SKM-1 (cell line): ENCODE measurements at regions not wholly inside any gene's neighbourhood (a gene's known extent, or its start where the extent isn't known, plus 50 kb on each side); places are given as distances from the start of the nearest gene placed in this dataset.

ENCODE experiments used
- DNase-seq: peaks from one replicate; lab custom pipeline; 2025; ENCODE audit not compliant: unreplicated experiment; lab: John Stamatoyannopoulos, UW

DNA sequence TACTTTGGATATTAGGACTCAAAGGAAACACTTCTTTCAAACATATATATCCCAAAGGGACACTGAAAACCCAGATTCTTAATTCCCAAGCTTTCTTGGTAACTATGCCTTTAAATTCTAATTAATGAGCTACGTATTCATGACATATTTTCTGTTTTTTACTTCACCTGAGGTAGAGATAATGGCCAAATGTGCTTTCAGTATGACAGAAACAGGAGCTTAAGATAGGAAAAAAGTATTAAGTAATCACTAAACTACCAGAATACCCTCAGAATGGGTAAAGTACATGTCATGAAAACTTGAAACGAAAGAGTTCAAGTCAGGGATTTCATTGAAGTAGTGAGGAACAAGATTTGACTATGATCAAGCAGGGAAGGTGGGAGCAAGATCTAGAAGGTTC is 478.5 kb downstream of the AGTPBP1 start:
- DNase-seq = no peak

DNA sequence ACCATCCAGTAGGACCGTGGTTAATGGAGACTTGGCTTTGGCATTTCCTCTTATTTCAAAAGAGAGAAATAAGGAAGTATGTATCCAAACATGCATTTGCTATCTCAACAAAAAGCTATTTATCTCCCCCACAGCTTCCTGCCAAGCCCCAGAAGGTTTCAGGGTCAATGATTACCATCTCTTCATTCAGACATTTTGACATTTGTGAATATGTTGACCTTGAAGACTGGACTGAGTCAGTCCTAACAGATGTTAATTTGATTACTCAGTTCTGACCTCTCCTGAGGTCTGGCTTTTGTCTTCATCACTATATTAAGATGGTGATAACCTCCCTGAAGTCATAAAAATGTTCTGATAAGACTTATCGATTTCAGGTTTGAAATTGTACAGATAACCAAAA is 479.4 kb downstream of the AGTPBP1 start:
- no peak for DNase-seq

GRCh38 chr9:85260275-85260845 is 481.4 kb downstream of the AGTPBP1 start:
- no peak for DNase-seq

DNA sequence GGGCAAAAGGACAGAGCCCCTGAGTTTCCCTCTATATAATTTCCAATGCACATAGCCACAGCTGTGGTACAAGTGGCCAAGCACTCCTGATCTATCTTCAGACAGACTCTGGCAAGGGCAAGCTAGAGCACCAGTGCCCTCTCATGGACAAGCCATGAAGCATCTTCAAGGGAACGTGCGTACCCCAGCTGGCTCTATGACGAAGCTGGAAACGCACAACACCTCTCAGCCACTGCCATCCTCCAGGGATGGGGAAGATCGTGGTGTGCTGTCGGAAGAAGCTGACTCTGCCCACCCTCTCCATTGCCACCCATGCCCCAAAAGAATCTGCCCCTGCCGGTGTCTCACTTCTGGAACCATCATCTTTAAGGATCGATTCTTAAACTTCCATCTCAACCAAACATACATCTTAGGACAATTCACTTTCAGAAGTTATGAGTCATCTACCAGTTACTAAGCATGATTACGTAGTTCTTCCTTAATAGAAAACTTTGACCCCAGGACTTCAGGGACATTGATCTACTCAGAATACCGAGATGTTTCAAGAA is 482.9 kb downstream of the AGTPBP1 start:
- DNase-seq = no peak

DNA sequence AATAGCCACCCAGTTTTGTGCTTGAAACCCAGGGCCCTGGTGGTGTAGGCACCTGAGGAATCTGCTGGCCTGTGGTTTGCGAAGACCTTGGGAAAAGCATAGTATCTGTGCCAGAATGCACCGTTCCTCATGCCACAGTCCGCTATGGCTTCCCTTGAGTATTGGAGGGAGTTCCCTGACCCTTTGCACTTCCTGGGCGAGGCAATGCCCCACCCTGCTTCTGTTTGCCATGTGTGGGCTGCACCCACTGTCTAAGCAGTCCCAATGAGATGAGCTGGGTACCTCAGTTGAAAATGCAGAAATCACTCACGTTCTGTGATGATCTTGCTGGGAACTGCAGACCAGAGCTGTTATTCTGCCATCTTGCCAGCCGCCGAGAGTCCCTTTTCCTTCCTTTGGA is 483.5 kb downstream of the AGTPBP1 start:
- DNase-seq = no peak

- no peak for DNase-seq
Measured at GRCh38 chr9:85249313-85249621, 492.5 kb downstream of the AGTPBP1 start.

- DNase-seq = no peak
Measured at GRCh38 chr9:85248514-85249312, 493.0 kb downstream of the AGTPBP1 start.

- no peak for DNase-seq
Measured at GRCh38 chr9:85246541-85246940, 495.2 kb downstream of the AGTPBP1 start.

DNA sequence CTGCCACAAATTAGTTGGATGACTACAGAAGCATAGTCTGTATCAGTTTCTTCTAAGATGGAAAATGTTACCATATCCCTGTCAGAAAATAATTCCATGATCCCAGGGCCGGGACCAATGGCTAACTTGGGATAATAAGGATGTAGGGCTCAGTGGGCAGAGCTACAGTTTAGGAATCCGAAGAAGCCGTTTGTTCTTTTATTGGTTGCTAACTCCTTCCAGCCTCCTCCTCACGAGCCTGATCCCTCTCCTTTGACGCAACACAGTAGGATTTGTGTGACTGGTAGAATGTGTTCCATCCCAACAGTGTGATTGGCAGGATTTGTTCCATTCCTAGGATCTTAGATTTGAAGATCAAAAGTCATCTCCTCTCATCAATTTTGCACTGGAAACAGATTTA is 496.9 kb downstream of the AGTPBP1 start:
- no peak for DNase-seq

DNA sequence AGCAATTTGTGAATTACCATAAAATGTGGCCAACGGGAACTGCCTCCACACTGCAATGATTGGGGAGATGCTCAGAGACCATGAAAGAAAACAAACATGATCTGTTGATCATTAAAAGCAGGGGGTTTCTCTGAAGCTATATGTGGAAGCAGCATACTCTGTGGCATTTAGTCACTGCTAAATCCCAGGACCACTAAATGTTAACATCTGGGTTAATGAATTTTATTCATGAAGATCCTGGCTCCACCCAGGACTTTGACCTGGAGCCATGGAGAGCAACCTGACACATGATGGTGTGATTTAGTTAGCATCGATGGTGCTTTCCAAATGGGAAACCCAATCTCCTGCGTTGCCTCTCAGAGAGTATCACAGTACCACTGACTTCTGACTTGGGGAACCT is 497.8 kb downstream of the AGTPBP1 start:
- DNase-seq = no peak

DNA sequence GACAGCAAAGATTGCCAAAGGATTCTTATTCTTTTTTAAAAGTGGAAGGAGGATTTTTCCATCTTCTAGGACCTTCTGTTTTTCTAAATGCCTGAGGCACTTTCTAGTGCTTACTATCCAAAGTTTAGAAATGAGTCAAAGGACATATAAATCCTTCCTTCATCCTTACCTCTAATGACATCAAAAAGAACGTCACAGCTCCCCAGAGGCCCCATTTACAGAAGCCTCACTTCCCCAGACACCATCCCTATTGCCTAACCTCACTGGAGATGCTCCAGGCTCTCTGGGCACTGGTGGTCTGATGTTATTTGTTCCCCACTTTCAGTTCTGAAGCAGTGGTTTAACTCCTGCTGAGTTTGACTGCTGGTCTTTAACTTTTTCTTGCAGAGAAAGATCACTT is 504.3 kb downstream of the AGTPBP1 start:
- no peak for DNase-seq

- DNase-seq = no peak
Measured at GRCh38 chr9:85230081-85230480, 511.7 kb downstream of the AGTPBP1 start.

GRCh38 chr9:85228111-85228855 is 513.5 kb downstream of the AGTPBP1 start:
- DNase-seq = no peak

- no peak for DNase-seq
Measured at GRCh38 chr9:85225180-85225579, 516.6 kb downstream of the AGTPBP1 start.

DNA sequence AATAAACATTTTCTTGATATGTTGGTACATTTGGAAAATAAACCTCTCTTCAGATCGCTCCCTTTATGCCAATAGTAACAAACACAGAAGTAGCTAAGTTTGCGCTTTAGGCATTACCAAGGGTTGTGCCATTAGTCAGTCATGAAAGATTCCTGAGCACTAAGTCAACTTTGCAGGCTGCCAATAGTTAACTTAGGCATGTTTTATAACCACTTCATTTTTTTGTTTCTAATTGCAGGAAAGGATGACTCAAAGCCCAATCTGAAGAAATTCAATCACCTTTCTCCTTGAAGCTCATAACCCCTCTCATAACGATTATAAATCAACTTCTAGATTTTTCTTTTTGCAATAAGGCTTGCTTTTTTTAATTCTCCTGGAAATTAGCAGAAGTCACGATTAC is 517.0 kb downstream of the AGTPBP1 start:
- no peak for DNase-seq

DNA sequence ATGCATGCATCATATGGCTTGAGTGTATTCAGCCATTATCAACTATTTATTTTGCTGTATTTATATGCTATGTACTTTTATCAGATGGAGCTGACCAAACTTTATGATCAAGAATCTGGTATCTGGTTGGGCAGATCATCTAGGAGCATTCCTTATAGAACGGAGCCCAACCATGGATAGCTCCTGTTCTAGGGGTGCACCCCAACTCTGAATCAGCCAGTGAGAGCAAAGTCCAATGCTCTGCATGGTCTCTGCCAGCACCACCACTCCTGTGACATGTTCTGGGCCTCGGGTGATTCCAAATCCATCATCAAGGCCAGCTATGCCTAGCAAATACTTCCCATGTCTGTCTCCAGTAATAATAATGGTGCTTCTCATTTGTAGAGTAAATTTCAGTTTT is 517.5 kb downstream of the AGTPBP1 start:
- no peak for DNase-seq

DNA sequence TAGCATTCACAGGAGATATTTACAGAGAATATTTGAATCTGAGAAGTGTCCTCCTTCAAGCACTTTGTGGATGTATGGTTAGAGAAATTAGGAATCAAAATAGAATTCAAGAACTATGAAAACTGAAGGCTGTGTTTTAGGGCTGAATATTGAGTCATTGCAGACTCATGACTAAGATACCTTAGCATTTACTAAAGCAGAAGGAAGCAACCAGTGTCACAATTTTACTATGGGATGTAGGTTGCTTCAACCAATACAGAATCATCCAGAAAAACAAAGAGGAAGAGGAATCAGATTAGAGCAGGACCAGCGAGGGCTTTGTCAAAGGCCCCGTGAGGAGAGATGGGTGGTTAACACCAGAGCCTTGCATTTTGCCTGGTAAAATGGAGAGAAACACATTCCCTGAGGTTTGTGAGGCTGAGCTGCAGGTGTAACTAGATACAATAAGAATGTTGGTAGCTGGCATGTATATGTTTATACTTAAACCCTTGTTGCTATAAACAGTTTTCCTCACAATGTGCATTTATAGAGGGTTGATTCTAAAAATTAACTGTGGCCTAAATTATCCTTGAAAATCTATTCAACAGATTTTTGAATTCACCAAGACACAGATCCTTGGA is 518.1 kb downstream of the AGTPBP1 start:
- no peak for DNase-seq

DNA sequence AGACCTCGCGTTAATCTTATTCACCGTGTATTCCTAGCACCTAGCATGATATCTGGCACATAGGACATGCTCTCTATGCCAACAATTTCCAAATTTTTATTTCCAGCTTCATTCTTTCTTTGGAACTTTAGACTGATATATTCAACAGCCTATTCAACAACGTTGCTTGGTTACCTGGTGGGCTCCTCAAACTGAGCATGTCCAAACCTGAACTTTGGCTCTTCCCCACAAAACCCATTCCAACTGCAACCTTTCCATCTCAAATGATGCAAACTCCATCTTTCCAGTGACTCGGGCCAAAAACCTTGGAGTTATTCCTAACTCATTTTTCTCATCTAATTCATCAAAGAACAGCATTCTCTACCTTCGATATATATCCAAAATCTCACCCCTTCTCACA is 525.2 kb downstream of the AGTPBP1 start:
- DNase-seq = no peak

DNA sequence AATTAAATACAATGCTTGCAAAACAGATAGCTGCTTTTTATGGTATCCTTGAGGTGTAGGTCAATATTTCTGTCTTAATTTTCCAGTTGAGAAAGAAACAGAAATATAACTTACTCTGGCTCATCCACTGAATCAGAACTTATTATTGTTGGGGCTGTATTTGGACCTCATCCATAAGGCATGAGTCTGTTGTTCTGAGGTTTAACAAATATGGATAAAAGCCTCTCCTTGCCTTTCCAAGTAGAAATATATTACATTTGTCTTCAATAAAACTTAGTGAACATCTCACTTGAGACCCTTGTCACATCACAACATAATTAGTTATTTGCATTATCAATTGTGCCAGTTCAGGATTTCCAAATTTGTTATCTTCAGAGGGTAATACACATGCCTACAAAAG is 525.8 kb downstream of the AGTPBP1 start:
- DNase-seq = no peak

- no peak for DNase-seq
Measured at GRCh38 chr9:85215416-85215815, 526.3 kb downstream of the AGTPBP1 start.
